ENCODE measurements at regions not wholly inside any gene's neighbourhood (a gene's known extent, or its start where the extent isn't known, plus 50 kb on each side); places are given as distances from the start of the nearest gene placed in this dataset.

- CTCF ChIA-PET, result interaction anchor here (3.8 kb wide), 1 partner anchor 14 kb away, joined by 11 read pairs; no protein-coding TSS in a partner anchor
These were observed 110.8 kb upstream of the ELAC2 start for GRCh38 chr17:13128676-13129075.

GRCh38 chr17:13127921-13128602 lies 110.2 kb upstream of the ELAC2 start:
- H3K27me3 ChIP-seq (ENCODE audit: control insufficient read depth, insufficient read depth, low read length), result no peaks in the 10 kb centered on the region
- ChIA-PET CTCF (interaction anchor here (1.1 to 3.8 kb wide), 2 partner anchors 13 to 14 kb away, joined by 3 to 11 read pairs; no protein-coding TSS in a partner anchor), POLR2A (no interaction called here)
- no peak for TF ChIP-seq CTCF (IDR thresholded peaks at IDR 0.05; ENCODE audit: insufficient read depth, low read depth, low read length)
- no peak overlapping the region for H3K4me3 ChIP-seq (ENCODE audit: low read depth, low read length)
- no peak for DNase-seq (ENCODE audit: low read depth)
- no peaks in the 10 kb centered on the region for H3K36me3 ChIP-seq (ENCODE audit: control insufficient read depth, insufficient read depth, low read length)

More at GRCh38 chr17:13128676-13129075, 110.8 kb upstream of the ELAC2 start:
- no peaks in the 10 kb centered on the region for H3K36me3 ChIP-seq (ENCODE audit: control insufficient read depth, insufficient read depth, low read length)
- no peak for TF ChIP-seq CTCF (IDR thresholded peaks at IDR 0.05; ENCODE audit: insufficient read depth, low read depth, low read length)
- POLR2A ChIA-PET, result no interaction called here
- no peak for DNase-seq (ENCODE audit: low read depth)
- H3K4me3 ChIP-seq (ENCODE audit: low read depth, low read length), result no peak overlapping the region
- no peaks in the 10 kb centered on the region for H3K27me3 ChIP-seq (ENCODE audit: control insufficient read depth, insufficient read depth, low read length)

- DNase-seq (ENCODE audit: low read depth), result no peak
- H3K27me3 ChIP-seq (ENCODE audit: control insufficient read depth, insufficient read depth, low read length), result no peaks in the 10 kb centered on the region
- no peaks in the 10 kb centered on the region for H3K36me3 ChIP-seq (ENCODE audit: control insufficient read depth, insufficient read depth, low read length)
- ChIA-PET CTCF (interaction anchor here (1.3 kb wide), 2 partner anchors 9 to 13 kb away, joined by 3 to 4 read pairs; no protein-coding TSS in a partner anchor), POLR2A (no interaction called here)
- no peak overlapping the region for H3K4me3 ChIP-seq (ENCODE audit: low read depth, low read length)
- no peak for TF ChIP-seq CTCF (IDR thresholded peaks at IDR 0.05; ENCODE audit: insufficient read depth, low read depth, low read length)
These were observed 103.0 kb upstream of the ELAC2 start for GRCh38 chr17:13120864-13121263.

GRCh38 chr17:13118311-13118710 lies 100.5 kb upstream of the ELAC2 start:
- no peaks in the 10 kb centered on the region for H3K27me3 ChIP-seq (ENCODE audit: control insufficient read depth, insufficient read depth, low read length)

GRCh38 chr17:13117616-13118015 lies 99.8 kb upstream of the ELAC2 start:
- POLR2A ChIA-PET, result no interaction called here
- no peak for DNase-seq (ENCODE audit: low read depth)
- CTCF ChIA-PET, result no interaction called here
- H3K4me3 ChIP-seq (ENCODE audit: low read depth, low read length), result no peak overlapping the region
- no peak for TF ChIP-seq CTCF (IDR thresholded peaks at IDR 0.05; ENCODE audit: insufficient read depth, low read depth, low read length)
- no peaks in the 10 kb centered on the region for H3K36me3 ChIP-seq (ENCODE audit: control insufficient read depth, insufficient read depth, low read length)
- H3K27me3 ChIP-seq (ENCODE audit: control insufficient read depth, insufficient read depth, low read length), result no peaks in the 10 kb centered on the region

More at GRCh38 chr17:13118311-13118710, 100.5 kb upstream of the ELAC2 start:
- no peak overlapping the region for H3K4me3 ChIP-seq (ENCODE audit: low read depth, low read length)
- ChIA-PET CTCF (no interaction called here), POLR2A (no interaction called here)
- no peaks in the 10 kb centered on the region for H3K36me3 ChIP-seq (ENCODE audit: control insufficient read depth, insufficient read depth, low read length)
- no peak for TF ChIP-seq CTCF (IDR thresholded peaks at IDR 0.05; ENCODE audit: insufficient read depth, low read depth, low read length)
- DNase-seq (ENCODE audit: low read depth), result no peak
